NCI-H748 (cell line): ENCODE measurements at regions not wholly inside any gene's neighbourhood (a gene's known extent, or its start where the extent isn't known, plus 50 kb on each side); places are given as distances from the start of the nearest gene placed in this dataset.
A peak's percentile ranks its signal among the peaks of the same experiment; 100 is the strongest.

Experiments used
- DNase-seq: peaks from one replicate; lab custom pipeline; 2025; ENCODE audit not compliant: unreplicated experiment; lab: John Stamatoyannopoulos, UW

DNA sequence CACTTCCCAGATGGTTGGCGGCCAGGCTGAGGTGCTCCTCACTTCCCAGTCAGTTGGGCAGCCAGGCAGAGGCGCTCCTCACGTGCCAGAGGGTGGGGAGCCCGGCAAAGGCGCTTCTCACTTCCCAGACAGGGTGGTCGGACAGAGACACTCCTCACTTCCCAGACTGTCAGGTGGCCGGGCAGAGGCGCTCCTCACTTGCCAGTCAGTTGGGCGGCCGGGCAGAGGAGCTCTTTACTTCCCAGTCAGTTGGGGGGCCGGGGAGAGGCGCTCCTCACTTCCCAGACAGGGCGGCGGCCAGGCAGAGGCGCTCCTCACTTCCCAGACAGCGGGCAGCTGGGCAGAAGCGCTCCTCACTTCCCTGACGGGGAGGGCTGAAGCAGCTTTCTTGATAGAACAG, 143.0 kb upstream of the ARID2 start:
- no peak for DNase-seq

DNA sequence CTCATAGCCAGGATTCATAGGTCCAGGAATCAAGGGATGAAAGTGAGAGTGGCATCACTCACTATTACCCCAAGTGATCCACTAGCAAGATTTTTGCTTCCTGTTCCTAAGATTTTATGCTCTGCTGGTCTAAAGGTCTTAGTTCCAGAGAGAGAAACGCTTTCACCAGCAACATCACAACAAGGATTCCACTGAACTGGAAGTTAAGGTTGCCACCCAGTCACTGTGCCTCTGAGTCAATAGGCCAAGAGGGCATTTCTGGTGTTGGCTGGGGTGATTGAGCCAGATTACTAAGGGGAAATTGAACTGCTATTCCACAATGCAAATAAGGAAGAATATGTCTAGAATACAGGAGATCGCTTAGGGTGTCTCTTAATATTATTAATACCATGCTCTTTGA, 142.5 kb upstream of the ARID2 start:
- no peak for DNase-seq

DNA sequence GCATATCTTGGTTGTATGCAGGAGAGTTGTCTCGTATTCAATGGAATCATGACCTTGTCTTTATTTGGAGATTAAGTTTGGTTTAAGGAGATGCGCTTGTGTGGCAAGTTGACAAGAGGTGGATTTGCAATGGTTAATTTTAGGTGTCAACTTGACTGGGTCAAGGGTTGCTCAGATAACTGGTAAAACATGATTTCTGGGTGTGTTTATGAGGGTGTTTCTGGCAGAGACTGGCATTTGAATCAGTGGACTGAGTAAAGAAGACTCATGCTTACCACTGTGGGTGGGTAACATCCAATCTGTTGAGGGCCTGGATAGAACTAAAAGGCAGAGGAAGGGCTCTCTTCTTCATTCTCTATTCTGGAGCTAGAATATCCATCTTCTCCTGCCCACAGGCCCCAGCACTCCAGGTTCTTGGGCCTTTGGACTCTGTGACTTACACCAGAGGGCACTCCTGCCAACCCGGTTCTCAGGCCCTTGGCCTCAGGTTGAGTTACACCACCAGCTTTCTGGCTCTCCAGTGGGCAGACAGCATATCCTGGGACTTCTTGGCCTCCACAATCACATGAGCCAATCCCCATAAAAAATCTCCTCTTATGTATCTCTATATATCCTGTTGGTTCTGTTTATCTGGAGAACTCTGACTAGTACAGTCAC, 141.5 kb upstream of the ARID2 start:
- no peak for DNase-seq

DNA sequence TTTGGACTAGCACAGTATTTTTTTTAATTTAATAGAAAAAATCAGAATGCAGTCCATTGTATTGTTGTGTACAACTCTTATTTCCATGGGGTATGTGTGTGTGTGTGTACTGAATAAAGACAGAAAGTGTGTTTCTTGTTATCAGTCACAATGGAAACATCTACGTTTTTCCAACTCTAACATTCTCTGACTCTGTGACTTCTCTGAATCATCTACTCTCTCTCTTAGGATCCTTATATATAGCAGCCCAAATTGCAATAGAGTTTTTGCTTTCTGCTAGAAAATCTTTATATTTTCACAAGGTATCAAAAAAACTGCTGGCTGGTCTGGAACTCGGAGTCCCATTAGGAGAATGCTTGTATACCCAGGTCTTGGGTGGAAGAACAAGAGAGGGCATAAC, 138.9 kb upstream of the ARID2 start:
- no peak for DNase-seq

DNA sequence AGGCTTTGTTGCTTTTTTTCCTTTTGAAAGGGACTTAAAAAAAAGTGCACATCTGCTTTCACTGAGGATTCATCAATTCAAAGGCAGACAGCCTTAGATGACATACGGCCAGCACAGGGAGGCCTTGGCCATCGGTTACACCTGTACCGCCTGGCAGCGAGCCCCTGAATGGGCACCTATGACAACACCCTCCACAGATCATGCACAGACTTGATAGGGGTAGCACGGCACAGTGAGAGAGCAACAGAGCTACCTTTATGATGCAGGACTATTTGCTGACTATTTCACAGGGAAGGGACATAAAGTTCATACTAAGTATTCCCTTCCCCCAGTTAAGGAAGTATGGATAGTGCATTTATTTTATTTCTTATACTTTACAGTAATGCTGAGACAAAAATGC, 137.9 kb upstream of the ARID2 start:
- no peak for DNase-seq

DNA sequence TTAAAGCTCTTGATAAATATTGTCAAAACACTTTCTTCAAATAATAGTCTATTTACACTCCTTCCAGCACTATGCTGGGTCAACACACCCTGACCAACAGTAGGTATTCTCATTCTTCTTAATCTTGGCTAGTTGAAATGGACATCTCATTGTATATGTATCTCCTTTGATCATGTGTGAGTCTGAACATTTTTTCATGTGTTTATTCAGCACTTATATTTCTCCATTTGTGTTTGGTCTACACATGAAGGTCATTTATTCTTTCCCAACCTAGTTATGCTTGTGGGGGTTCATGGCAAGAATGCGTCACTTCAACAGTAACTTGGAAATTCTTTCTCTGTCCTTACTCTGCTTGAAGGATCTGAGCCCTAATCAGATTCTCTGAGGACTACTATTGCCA, 133.1 kb upstream of the ARID2 start:
- no peak for DNase-seq

DNA sequence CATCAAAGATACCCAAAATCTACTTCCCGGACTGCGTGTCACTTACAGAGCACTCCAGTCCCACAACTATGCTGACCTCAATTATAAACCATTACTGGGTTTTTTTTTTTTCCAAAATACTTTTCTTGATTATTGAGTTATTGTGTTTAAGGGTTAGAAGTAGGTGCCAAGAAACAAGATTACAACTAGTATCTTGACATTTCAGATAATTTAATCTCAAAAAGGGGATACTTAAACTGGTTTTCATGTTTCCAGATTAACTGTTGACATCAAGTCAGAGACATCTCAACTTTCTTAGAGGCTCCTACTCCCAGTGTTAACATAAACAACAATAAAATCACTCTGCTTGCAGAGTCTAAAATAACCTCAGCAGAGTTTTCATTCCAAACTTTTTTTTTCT, 131.2 kb upstream of the ARID2 start:
- no peak for DNase-seq

DNA sequence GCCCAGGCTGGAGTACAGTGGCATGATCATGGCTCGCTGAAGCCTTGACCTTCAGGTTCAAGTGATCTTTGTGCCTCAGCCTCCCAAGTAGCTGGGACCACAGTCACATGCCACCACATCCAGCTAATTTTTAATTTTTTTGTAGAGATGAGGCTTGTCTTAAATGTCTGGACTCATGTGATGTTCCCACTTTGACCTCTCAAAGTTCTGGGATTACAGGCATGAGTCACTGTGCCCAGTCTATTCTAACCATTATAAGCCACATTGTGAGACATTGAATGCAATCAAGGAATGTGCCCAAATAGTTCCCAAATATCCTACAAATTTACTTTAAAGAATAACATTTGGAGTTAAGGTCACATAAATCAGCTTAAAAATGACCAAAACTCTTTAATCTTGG, 130.7 kb upstream of the ARID2 start:
- DNase-seq, result no peak

DNA sequence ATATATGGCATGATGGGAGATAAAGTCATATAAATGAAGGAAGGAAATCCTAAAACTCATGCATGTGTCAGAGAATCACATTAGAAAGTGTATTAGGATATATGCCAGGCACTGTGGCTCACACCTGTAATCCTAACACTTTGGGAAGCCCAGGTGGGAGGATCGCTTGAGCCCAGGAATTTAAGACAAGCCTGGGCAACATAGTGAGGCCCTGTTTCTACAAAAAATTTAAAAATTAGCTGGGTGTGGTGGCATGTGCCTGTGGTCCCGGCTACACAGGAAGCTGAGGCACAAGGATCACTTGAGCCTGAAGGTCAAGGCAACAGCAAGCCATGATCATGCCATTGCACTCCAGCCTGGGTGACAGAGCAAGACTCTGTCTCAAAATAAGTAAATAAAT, 130.3 kb upstream of the ARID2 start:
- DNase-seq, result no peak

DNA sequence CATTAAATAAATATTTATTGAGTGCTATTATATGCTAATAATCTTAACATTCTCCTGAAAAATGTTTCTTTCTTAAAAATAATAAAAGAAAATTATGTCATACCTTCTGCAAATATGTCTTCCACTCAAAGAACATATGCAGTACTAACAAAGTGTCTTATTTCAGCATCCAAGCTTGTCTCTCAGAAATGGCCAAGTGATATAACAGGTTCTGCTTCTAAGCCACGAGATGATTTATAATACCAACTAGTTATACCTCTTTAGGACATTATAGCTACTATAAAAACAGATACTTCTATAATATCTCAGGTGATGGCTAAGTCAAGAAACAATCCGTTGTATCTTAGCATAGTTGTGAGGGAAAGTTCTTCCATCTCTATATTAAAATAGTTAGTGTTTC, 128.1 kb upstream of the ARID2 start:
- no peak for DNase-seq

DNA sequence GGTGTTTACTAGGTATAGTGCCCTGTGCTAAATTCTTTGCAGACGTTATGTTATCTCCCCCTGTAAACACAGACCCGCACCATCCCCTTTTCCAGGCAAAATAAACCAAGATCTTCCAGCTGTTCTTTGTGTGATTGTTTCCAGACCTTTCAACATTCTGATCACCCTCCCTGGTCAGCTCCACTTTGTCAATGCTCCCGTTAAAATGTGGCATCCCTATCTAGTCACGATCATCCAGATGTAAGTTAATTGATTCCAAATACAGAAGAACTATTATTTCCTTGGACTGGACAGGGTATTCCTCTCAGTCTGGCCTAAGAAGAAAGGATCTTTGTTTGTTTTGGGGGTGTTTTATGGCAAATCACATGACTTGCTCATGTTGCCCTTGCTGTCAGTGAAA, 127.6 kb upstream of the ARID2 start:
- DNase-seq, result no peak

DNA sequence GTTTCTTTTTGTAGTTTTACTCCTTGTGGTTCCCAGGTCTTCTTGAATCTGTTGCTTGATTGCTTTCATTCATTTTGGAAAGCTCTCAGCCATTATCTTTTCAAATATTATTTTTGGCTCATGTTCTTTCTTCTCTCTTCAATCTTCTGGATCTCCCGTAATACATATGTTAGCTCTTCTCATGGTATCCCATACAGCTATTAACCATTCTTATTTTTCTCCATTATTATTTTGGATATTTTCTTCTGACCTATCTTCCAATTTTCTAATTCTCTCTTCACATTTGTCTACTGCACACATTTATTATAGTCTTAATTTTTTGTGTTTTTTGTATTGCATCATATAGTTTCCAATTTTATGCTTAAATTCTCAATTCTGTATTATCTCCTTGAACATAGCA, 123.9 kb upstream of the ARID2 start:
- DNase-seq, result no peak

DNA sequence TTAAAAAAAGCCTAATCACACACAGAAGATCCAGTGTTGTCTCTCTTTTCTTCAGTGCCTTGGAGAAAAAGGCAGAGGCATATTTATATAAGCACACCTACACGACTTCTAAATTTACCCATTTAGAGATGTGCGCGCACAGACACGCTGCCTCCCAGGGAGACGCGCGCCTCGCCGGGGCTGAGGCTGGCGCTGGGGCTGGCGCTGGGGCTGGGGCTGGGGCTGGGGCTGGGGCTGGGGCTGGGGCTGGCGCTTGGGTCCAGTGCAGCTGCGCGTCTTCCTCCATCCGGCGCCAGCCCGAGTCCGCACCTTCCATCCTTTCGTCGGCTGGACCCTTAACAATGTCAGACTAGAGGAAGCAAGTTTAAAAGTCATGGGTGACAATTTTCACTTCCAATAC, 118.4 kb upstream of the ARID2 start:
- DNase-seq, result no peak

DNA sequence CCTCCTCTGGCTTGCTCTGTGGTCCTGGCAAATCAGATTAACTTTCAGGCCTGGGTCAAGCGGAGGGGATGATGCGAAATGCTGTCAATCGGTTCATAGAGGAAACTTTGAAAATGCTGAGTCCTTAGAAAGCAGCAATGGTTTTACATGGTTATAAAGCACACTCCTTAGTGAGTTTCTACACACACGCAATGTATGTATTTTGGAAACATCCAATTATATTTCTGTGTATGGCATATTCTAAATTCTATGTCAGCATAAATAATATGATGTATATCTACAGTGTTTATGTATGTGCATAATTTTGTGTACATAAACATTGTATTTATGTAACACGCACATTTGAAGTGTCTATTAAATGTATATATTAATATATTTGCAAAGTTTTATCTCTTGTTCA, 118.0 kb upstream of the ARID2 start:
- DNase-seq, result no peak

DNA sequence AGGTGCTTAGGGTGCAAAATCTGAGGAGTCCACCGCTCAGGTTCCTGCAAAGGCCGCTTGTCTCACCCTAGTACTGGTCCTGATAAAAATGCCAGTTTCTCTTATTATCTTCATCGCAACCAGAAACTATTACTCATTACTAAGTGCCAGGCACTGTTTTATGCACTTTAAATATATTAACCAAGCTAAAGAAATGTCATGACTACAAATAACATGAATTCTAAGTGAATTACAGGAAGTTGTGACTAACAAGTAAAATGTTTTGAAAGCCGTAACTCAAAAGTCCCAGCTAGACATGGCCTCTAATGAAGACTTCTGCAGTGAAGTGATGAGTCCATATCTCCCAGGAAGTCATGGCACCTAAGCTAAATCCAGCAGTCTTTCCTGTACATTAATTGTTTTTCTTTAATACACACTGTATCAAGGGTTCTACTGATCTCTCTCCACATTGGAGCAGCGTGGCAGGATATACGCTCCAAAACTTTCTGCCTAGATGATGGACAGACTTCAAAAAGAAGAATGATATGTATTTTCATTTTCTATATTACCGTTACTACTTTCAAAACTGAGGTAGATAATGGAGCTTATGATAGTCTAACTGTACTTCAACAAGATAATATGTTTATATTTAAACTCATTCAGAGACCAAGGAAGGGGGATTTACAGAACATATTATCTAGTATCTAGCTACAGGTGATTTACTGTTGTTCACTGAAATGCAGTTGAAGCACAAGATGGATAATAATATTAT, 117.3 kb upstream of the ARID2 start:
- no peak for DNase-seq

DNA sequence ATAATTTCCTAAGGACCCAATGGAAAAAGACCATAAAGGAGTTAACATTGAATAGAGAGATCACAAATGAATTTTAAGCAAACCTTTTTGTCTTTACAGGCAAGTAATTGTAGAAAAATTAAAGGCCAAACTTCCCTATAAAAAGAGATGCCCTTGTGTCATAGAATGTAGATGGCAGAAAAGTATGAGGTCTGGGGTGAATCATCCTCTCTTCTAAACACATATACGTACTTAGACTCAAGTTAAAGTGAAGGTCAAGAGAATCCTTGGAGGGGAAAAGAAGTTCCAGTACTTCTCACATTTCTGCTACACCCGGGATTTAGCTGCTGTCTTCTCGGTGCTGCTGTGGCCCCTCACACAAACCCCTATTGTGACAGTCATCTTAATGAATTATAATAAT, 116.2 kb upstream of the ARID2 start:
- no peak for DNase-seq

DNA sequence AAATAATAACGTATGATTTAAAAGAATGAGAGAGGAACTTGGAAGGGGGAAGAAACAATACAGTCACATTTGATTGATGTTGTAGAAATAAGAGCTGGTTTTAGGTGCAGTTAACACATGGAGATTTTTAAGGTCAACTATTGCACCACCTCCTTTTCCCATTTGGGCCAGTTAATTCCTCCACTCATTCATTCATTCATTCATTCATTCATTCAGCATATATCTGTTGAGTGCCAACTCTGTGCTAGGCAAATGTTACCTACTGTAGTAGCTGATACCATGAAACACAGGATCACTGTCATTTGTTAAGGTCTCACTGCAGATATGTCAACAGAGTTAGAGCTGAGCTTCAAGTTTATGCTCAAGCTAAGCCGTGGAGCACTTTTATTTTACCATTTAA, 115.7 kb upstream of the ARID2 start:
- DNase-seq, result no peak

DNA sequence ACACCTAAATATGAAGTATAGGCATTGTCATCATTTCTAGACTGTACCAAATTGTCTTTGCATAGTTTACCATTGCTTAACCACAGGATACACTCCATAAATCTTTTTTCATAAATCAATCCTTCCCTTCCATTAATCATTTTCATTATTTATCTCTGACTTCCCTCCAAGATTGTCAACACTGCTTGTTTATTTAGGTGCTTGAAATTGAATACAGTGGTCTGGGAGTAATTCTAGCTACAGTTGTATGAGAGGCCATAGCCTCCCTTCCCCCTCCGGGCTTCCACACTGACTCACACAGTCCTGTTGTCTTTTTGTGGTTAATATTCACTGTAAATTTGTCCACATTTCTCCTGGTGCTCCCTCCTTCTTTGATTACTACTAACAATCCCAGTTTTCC, 114.2 kb upstream of the ARID2 start:
- DNase-seq, result peak; percentile 59

DNA sequence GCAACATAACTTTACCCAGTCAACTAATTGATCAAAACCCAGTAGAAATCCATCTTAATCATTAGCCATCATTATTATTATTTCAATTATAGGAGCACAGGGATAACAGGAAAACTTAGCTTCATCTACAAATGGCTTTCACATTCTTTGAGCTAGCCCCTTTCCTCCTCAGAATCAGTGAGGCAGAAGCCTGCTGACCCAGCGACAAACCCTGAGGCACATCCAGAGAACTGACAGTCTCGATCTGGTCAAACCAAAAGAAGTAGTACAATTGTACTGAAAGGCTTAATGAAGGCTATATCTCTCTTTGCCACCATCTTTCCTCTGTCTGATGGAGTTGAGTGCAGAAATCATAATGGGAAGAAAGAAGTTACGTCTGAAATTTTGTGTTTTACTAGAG, 109.8 kb upstream of the ARID2 start:
- no peak for DNase-seq

DNA sequence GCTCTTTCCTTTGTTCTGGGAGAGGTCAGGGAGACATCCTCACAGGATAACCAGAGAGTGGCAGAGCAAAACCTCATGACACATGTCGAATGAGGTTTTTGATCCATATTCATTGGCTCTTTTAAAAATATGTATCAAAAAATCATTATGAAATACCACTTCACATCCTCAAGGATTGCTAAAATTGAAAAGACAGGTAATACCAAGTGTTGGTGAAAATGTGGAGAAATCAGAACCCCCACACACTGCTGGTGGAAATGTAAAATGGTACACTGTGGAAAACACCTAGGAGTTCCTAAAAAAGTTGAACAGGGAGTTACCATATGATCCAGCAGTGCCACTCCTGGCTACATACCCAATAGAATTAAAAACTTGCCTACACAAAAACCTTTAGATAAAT, 107.8 kb upstream of the ARID2 start:
- no peak for DNase-seq

DNA sequence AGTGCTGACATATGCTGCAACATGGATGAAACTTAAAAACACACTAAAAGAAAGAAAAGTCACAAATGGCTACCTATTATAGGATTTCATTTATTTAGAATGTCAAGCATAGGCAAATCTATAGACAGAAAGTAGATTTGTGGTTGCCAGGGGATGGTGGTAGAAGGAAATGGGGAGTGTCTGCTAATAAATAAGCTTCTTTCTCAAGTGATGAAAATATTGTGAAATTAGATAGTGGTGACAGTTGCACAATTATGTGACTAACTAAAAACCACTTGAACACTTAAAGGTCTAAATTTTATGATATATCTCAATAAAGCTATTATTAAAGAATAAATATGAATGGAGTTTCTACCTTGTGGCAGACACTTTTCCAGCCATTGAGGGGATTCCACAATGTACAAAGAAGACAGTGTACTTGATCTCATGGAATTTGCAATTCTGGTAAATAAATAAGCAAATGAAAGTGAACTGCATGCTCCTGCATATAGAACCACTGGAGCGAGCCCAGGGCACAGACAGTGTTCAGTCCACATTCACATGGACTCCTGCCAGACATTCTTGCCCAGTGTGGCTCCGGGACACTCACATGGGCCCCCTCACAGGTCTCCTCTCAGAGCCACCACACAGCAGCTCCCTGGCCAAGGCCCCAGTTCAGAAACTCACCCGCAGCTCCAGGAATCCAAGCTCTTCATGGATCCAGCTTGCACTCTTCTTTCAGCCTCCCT, 107.1 kb upstream of the ARID2 start:
- DNase-seq, result no peak

DNA sequence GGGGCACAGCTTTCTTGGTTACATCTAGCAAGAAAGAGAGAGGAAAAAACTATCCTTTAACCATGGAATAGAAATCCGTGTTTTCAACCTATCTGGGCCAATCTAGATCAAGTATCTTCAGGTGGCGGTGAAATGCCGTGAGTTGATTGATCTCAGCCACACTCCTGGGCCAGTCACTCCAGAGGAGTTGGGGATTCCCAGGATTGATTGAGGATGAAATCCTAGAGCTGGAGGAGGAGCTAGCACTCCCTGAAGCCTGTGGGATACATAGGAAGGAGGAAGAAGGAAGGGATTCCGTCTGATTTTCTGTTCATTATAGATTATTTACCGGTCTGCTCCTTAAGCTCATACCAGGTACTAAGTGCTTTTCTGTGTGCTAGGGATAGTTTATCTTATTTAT, 106.3 kb upstream of the ARID2 start:
- DNase-seq, result no peak
